ENCODE measurements at regions not wholly inside any gene's neighbourhood (a gene's known extent, or its start where the extent isn't known, plus 50 kb on each side); places are given as distances from the start of the nearest gene placed in this dataset.
"Not testable (repeated sequence)": the region's sequence is repeated elsewhere in the genome, so short reads cannot be mapped to it uniquely, and the experiment has no call there.

- no peak for DNase-seq (ENCODE audit: low spot score)
- intact Hi-C loops (cut with DNase I): loop anchor here in 1 of 2 donors (5.0 kb wide), 1 partner anchor 270 kb away; no protein-coding TSS in a partner anchor
Observed at GRCh38 chr20:51172558-51173428, 149.9 kb upstream of the KCNG1 start.

DNA sequence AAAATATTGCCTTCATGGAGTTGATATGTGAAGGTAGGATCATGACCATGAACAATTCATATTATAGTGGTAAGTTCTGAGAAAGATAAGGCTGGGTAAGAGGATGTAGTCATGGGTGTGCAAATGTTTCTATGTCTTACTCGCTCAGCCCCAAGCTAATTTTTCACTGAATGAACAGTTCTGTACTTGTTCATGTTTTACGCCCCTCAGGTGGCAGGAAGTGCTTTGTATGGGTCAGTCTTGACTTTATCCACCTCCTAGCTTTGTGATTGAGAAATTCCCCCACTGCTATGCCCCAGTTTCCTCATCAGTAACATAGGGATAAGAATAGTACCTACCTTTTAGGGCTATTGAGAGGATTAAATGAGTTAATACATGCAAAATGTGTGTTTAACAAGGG is 148.2 kb upstream of the KCNG1 start:
- DNase-seq (ENCODE audit: low spot score): no peak
- intact Hi-C loops (cut with DNase I): loop anchor here in 1 of 2 donors (5.0 kb wide), 1 partner anchor 269 kb away; no protein-coding TSS in a partner anchor

DNA sequence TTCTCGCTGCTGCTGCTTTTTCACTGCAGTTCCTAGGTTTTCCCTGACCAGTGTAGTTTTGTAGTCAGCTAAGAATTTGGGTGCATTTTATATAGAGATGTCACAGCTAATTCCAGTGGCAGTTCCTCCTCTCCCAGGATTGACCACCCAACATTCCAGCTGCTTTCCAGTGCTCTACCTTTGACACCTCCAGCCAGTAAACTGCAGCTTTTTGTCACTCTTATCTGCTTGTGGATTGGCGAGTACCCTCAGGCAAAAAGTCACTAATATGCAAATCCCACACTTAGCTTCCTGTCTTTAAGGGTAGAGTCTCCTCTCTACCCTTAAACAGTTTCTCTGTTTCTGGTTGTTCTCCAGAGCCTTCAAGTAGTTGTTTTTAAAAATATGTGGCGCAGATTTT is 146.9 kb upstream of the KCNG1 start:
- DNase-seq (ENCODE audit: low spot score): no peak
- intact Hi-C loops (cut with DNase I): loop anchor here in 1 of 2 donors (5.0 kb wide), 1 partner anchor 268 kb away; no protein-coding TSS in a partner anchor

DNA sequence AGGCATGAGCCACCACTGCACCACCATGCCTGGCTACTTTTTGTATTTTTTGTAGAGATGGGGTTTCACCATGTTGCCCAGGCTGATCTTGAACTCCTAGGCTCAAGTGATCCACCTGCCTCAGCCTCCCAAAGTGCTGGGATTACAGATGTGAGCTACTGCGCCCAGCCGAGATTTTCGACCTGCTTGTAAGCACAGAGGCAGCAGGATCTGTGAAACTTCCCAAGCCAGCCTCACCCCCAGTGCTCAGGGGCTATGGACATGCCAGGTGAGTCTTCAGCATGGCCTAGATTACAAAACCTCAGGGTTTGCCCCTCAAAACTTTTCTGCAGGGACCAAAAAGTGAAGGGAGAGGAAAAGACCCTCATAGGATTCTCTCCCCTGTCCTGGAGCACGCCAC is 145.0 kb upstream of the KCNG1 start:
- intact Hi-C loops (cut with DNase I); DNase-seq (ENCODE audit: low spot score): not testable (repeated sequence)

DNA sequence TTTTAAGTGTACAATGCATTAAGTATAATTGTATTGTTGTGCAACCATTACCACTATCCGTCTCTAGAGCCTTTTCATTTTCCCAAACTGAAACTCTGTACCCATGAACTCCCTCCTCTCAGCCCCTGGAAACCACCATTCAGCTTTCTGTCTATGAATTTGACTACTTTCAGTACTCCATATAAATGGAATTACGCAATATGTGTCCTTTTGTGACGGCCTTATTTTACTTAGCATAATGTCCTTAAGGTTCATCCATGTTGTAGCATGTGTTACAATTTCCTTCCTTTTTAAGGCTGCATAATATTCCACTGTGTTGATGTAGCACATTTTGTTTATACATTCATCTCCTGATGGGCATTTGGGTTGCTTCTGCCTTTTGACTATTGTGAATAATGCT is 143.6 kb upstream of the KCNG1 start:
- intact Hi-C loops (cut with DNase I): no loop called here
- DNase-seq (ENCODE audit: low spot score): no peak

DNA sequence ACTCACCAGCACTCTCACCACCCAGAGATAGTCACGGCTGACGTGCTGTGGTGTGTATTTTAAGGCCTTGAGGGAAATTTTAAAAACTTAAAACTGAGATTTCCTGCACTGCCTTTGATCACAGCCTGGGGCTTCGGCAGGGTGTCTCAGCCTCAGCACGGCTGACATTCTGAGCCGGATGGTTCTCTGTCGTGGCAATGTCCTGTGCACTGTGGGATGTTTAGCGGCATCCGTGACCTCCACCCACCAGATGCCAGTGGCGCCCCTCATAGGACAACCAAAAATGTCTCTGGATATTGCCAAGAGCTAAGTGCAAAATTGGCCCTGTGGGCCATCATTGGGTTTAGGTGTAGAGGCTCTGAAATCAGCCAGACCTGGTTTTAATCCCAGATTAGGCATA is 142.2 kb upstream of the KCNG1 start:
- intact Hi-C loops (cut with DNase I): no loop called here
- DNase-seq (ENCODE audit: low spot score): no peak

- intact Hi-C loops (cut with DNase I): no loop called here
- no peak for DNase-seq (ENCODE audit: low spot score)
Observed at GRCh38 chr20:51164731-51165130, 141.8 kb upstream of the KCNG1 start.

DNA sequence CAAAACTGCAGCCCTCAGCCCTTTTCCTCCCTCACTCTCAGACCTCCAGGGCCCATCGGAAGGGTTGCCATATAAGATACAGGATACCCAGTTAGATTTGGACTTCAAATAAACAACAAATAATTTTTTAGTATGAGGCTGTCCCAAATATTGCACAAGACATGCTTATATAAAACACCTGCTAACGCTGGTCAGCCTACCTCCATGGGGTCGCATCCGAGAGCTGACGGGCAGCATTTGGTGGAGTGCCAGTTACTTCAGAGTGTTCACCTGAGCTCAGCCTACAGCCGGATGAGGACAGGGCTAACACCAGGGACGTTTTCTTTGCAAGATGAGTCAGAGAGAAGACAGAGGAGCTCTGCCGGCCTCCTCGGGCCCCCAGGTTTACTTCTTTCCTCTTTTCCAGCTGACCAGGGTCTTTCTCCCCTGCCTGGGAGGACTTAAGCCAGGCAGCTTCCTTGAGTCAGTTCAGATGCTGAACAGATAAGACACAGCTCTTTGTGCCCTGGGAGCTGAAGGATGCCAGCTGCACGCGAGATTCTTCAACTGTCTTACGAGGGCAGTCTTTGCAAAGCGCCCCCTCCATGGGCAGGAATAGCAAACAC is 141.2 kb upstream of the KCNG1 start:
- intact Hi-C loops (cut with DNase I): no loop called here
- no peak for DNase-seq (ENCODE audit: low spot score)

DNA sequence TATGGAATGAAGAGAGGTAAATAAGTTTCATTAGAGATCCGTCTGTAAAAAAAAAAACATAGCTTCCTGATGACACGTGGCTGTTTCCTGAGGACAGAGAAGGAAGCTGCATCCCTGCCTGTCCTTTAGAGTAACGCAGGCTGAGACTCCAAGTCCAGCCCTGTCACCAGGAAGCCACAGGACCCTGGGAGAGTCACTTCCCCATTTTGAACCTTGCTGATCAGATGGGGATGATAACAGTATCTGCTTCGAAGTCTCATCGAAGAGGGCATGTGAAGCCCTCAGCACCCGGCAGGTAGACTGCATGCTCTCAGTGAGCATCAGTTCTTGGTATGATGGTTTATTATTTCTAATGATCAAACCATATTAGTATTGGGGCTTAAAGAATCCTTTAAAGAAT is 139.1 kb upstream of the KCNG1 start:
- intact Hi-C loops (cut with DNase I): no loop called here
- no peak for DNase-seq (ENCODE audit: low spot score)

- intact Hi-C loops (cut with DNase I): no loop called here
- no peak for DNase-seq (ENCODE audit: low spot score)
Observed at GRCh38 chr20:51160821-51161220, 137.9 kb upstream of the KCNG1 start.

DNA sequence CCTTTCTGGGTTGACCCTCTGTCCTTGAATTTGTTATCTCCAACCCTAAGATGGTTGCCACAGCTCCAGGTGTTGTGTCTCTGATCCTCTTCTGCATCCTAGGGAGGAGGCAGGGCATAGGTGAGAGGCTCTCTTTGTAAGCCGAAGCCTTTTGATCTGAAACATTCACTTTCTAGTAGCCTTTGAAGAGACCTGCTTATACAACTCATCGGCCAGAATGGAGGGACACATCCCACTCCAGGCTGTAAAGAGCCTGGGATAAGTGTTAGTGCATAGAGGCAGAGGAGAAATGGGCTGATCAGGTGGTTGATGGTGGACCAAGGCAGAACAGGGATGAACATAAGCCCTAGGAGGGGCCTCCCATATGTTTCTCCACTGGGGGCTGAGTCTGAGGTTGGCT is 137.1 kb upstream of the KCNG1 start:
- no peak for DNase-seq (ENCODE audit: low spot score)
- intact Hi-C loops (cut with DNase I): no loop called here

GRCh38 chr20:51159303-51159702 is 136.4 kb upstream of the KCNG1 start:
- DNase-seq (ENCODE audit: low spot score): no peak
- intact Hi-C loops (cut with DNase I): no loop called here

- intact Hi-C loops (cut with DNase I): no loop called here
- no peak for DNase-seq (ENCODE audit: low spot score)
Observed at GRCh38 chr20:51158226-51158625, 135.3 kb upstream of the KCNG1 start.

GRCh38 chr20:51156041-51156982 is 133.4 kb upstream of the KCNG1 start:
- no peak for DNase-seq (ENCODE audit: low spot score)
- intact Hi-C loops (cut with DNase I): no loop called here

DNA sequence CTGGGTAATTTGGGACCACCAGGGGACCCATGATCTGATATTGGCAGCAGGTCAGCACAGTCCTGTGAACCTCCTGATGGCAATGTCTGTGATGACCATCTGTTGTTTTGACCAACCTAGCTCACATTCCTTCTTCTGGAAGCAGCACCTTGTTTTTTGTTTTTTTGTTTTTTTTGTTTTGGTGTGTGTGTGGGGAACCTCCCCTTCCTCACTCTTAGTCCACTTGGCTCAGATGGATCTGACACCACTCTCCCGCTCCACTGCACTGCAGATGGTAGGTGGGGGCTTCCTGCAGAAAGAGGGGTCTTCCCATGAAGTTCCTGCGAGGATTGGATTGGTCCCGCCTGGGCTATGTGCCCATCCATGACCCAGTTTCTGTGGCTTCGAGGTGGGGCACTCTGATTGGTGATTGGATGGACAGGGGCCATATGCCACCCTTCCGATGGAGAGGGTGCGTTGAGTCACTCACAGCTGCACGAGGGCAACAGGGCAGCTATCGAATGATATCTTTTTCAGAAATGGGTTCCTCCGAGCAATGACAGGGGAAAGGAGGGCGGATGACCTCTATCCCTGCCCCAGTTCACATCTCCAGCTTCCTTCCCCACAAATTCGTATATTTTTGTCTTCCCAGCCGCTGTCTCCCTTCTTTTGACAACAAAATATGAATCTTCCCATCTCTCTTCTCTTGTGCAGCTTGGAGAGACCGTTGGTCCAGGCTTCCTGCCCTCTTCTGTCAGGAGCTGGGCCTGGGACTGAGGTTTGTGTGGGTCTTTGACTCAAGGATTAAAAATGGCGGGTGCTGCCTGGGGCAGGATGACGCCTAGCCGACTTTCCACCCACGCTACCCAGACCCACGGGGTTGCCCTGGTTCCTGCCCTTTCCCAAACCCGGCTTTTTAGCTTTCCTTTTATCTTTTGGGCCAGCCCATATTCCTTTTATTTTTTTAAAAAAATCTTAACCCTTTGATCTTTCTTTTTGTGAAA is 132.1 kb upstream of the KCNG1 start:
- intact Hi-C loops (cut with DNase I): no loop called here
- DNase-seq (ENCODE audit: low spot score): no peak

DNA sequence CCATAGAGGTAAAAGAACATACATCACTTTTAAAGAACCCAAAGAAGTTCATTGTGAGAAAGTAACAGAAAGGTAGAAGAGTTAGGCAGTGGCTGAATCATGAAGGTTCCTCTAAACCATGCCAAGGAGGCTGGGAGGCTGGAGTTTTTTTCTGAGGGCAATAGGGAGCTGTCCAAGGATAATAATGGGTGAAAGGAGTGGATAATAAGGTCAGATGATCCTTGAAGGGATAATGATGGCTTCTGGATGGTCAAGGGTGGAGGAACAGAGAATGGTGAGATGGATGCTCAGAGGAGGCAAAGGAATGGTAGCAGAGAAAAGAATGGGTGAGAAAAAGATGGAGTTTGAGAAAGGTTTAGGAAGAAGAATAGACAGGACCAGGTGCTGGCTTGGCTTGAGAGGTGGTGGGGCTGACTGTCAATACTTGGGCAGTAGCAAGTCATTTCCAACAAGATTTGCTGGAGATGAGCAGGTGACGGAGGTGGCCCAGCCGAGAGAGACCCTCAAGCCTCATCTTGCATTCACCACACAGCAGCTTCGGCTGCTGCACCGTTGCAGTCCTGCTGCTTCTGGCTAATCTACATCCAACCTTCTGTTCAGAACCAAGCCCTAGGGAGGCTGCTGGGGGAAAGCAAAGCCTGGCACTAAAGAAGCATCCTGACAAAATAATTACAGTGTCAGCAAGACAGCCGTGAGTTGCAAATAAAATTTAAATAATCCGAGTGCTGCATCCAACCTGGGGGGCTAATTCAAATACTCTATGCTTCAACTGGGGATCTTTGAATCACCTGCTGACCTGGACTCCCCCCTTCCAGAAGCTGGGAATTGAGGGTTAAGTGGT is 131.2 kb upstream of the KCNG1 start:
- no peak for DNase-seq (ENCODE audit: low spot score)
- intact Hi-C loops (cut with DNase I): no loop called here

- intact Hi-C loops (cut with DNase I): no loop called here
Observed at GRCh38 chr20:51148941-51149340, 126.0 kb upstream of the KCNG1 start.

DNA sequence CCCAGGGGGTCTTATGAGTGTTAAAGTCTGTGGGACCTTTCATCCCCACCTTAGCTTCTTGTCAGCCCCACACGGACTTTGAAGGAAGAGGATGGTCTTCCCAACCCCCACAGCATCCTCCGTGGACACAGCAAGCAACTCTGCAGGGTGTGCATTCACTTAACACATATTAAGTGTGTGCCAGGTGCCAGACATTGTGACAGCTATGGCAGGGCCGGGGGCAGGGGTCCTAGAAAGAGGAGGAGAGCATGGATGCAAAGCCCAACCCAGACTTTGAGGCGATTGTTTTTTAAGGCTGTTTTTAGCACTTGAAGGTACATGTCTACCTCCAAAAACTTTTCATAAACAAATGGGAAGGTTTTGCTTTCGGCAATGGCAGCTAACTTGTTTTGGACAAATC is 121.6 kb upstream of the KCNG1 start:
- intact Hi-C loops (cut with DNase I): no loop called here

More at GRCh38 chr20:51148941-51149340, 126.0 kb upstream of the KCNG1 start:
- no peak for DNase-seq (ENCODE audit: low spot score)

More for the DNA sequence above, 121.6 kb upstream of the KCNG1 start:
- DNase-seq (ENCODE audit: low spot score): no peak

Data from posterior vena cava (tissue), 2 donors.